Heart left ventricle (tissue), 16 donors: ENCODE measurements at regions not wholly inside any gene's neighbourhood (a gene's known extent, or its start where the extent isn't known, plus 50 kb on each side); places are given as distances from the start of the nearest gene placed in this dataset.

Experiments
- ATAC-seq, 4 donors: fragments of 200-7000 bp; cut with Tn5 transposase; one replicate each; pipeline ENCODE4 v1.9.1; 2020 to 2022; ENCODE audit warnings: moderate library complexity in 4 of 4, mild to moderate bottlenecking in 3 of 4, moderate number of reproducible peaks in 1 of 4
- DNase-seq, 5 donors: peaks; one replicate each; pipeline ENCODE4 v3.0.0-alpha.2; 2020
- H3K27ac ChIP-seq, 12 donors: fragments of 200-600 bp; sonication (generic) in 4 of 12; one replicate each; pipeline versions ENCODE4 v1.5.0 to v1.8.0; 2016 to 2022; ENCODE audit warnings: mild to moderate bottlenecking in 2 of 12
- H3K27me3 ChIP-seq, 9 donors: fragments of 200-600 bp; sonication (generic) in 2 of 9; one replicate each; pipeline versions ENCODE4 v1.5.1 to v1.8.0; 2016 to 2022; ENCODE audit warnings: mild to moderate bottlenecking in 3 of 9
- H3K36me3 ChIP-seq, 9 donors: fragments of 200-600 bp; sonication (generic) in 2 of 9; one replicate each; pipeline versions ENCODE4 v1.5.0 to v1.8.0; 2018 to 2022; ENCODE audit warnings: mild to moderate bottlenecking in 2 of 9
- H3K4me1 ChIP-seq, 12 donors: fragments of 200-600 bp; sonication (generic) in 4 of 12; one replicate each; pipeline versions ENCODE4 v1.5.0 to v1.8.0; 2016 to 2022; ENCODE audit warnings: mild to moderate bottlenecking in 3 of 12
- H3K4me3 ChIP-seq, 12 donors: fragments of 200-600 bp; sonication (generic) in 4 of 12; one replicate each; pipeline versions ENCODE4 v1.5.0 to v1.8.0; 2017 to 2022; ENCODE audit warnings: mild to moderate bottlenecking in 9 of 12, moderate library complexity in 4 of 12
- H3K9me3 ChIP-seq, 12 donors: fragments of 200-600 bp; sonication (generic) in 4 of 12; one replicate each; pipeline versions ENCODE4 v1.5.0 to v1.8.0; 2016 to 2022; ENCODE audit warnings: mild to moderate bottlenecking in 1 of 12
- POLR2A ChIP-seq, 2 donors: fragments of 450-650 bp; IDR thresholded peaks; one replicate each; pipeline ENCODE4 v1.6.1; 2017; ENCODE audit warnings: antibody characterized with exemption in 2 of 2, mild to moderate bottlenecking in 2 of 2, moderate library complexity in 2 of 2
- WGBS, 4 donors: extraction: QIAGEN DNeasy Blood & Tissue Kit in 2 of 4; methylation state at CpG; one replicate each; pipeline versions ENCODE4 v1.1.5 to v1.1.7; 2013 to 2018; 5-methylcytosine and 5-hydroxymethylcytosine counted together
- intact Hi-C, 10 donors: fragments of 100-400 bp; cut with DNase I; formaldehyde crosslinking; loops; one replicate each; pipeline versions ENCODE4 v1.11.1 to v1.14.2; 2022
- TF ChIP-seq, protein P1 (sequence below), 12 donors: fragments of 200-600 bp; sonication (generic) in 4 of 12; IDR thresholded peaks; one replicate each; pipeline versions ENCODE4 v1.5.0 to v1.8.0; 2018 to 2022; ENCODE audit warnings: antibody characterized with exemption in 12 of 12, mild to moderate bottlenecking in 5 of 12
- donor health status: ischemic (EF 13 %, LVEDD 7.1; RV severe dilation, severe dysfunction).
- donor health status: healthy with polysubstance abuse.
- donor health status: DM: no; HTN: yes; CAD: no.
- donor health status: DM: no; HTN: no; CAD: no.
- donor health status: ischemic (EF 25% LVEDD 6.9; RV normal size, moderate dysfunction).
- donor health status: ischemic (EF 25% LVEDD 5.7; RV mildly dilated, moderate dysfunction).
- donor health status: healthy.
- donor health status: DM: yes; HTN: yes; CAD: no.
- donor health status: ischemic (EF 35%, LVEDD 5.7; RV mildly dilated, moderate dysfunction).
- donor health status: nonischemic (EF 11% LVEDD 7.7; RV severe dilation, severe dysfunction).
- donor health status: DM: yes; HTN: yes; CAD: no.
- donor health status: PGD.
- donor health status: ischemic (EF 29% LVEDD 5.4; RV normal size, mild dysfunction).
- donor health status: nonischemic (EF 23%, LVEDD 6.1; RV moderate dilation, normal function).

DNA sequence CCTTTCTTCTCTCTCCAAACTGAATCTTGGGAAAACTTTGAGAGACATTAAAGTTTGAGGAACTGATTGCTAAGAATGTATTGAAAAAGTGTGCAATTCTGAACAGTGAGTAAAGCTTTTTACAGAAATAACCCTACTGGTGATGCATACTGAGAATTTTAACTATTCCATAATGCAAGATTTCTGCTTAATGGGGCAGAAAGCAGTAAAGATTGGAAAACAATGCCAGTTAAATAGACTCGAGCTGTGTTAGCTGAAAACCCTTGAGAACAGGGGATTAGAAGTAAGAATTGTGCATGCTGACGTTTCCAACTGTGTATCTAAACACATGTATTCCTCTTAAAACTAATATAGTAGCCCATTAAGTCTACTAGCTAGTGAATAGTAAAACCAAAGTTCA, 1500.2 kb upstream of the PRMT6 start:
- H3K27ac ChIP-seq: no peak overlapping the region
- no peak for DNase-seq
- H3K9me3 ChIP-seq: peaks cover 0 to 14% (median 0%) of the 10 kb centered on the region in 12 donors
- no peaks in the 10 kb centered on the region for H3K36me3 ChIP-seq
- no peaks in the 10 kb centered on the region for H3K4me1 ChIP-seq
- intact Hi-C loops: no loop called here
- WGBS, 4 donors: 44 to 59% (median 48%) methylated on average over 2 of the region's 2 CpGs
- no peaks in the 10 kb centered on the region for H3K27me3 ChIP-seq
- TF ChIP-seq POLR2A (IDR thresholded peaks at IDR 0.05): no peak
- TF ChIP-seq, protein P1, sequence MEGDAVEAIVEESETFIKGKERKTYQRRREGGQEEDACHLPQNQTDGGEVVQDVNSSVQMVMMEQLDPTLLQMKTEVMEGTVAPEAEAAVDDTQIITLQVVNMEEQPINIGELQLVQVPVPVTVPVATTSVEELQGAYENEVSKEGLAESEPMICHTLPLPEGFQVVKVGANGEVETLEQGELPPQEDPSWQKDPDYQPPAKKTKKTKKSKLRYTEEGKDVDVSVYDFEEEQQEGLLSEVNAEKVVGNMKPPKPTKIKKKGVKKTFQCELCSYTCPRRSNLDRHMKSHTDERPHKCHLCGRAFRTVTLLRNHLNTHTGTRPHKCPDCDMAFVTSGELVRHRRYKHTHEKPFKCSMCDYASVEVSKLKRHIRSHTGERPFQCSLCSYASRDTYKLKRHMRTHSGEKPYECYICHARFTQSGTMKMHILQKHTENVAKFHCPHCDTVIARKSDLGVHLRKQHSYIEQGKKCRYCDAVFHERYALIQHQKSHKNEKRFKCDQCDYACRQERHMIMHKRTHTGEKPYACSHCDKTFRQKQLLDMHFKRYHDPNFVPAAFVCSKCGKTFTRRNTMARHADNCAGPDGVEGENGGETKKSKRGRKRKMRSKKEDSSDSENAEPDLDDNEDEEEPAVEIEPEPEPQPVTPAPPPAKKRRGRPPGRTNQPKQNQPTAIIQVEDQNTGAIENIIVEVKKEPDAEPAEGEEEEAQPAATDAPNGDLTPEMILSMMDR (IDR thresholded peaks at IDR 0.05): no peak
- no peak overlapping the region for H3K4me3 ChIP-seq
- no peak for ATAC-seq

DNA sequence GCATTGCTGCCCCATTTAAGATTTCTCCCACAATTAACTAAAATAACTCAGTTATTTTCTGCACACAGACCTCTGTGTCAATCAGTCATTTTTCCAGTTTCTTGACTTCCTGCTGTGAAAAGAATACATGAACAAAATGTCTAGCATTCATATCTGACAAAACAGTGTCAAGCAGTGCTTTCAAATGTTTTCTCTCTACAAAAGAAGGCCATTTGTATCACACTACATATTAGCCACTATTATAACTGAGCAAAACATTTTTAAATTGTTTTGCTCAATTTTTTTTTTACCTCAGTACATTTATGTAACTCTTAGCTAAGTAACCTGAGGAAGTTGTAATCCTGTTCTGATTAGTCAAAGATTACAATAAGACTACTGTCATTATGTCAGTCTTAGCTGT, 1498.5 kb upstream of the PRMT6 start:
- Histone ChIP-seq H3K27me3 (no peaks in the 10 kb centered on the region), H3K27ac (no peak overlapping the region), H3K9me3 (peaks cover 0 to 17% (median under 1%) of the 10 kb centered on the region in 12 donors), H3K4me3 (no peak overlapping the region), H3K4me1 (no peaks in the 10 kb centered on the region), H3K36me3 (no peaks in the 10 kb centered on the region)
- intact Hi-C loops: no loop called here
- no peak for TF ChIP-seq POLR2A (IDR thresholded peaks at IDR 0.05)
- TF ChIP-seq, protein P1 (IDR thresholded peaks at IDR 0.05): no peak
- ATAC-seq (no peak), DNase-seq (no peak)

GRCh38 chr1:105565006-105565405, 1491.5 kb upstream of the PRMT6 start:
- DNase-seq (no peak), ATAC-seq (no peak)
- Histone ChIP-seq H3K36me3 (no peaks in the 10 kb centered on the region), H3K27ac (no peak overlapping the region), H3K4me3 (no peak overlapping the region), H3K4me1 (no peaks in the 10 kb centered on the region), H3K9me3 (peaks cover 0 to 19% (median 2%) of the 10 kb centered on the region in 12 donors), H3K27me3 (no peaks in the 10 kb centered on the region)
- TF ChIP-seq, protein P1 (IDR thresholded peaks at IDR 0.05): no peak
- TF ChIP-seq POLR2A (IDR thresholded peaks at IDR 0.05): no peak
- intact Hi-C loops: no loop called here
- 41 to 46% (median 42%) methylated on average over 2 of the region's 2 CpGs for WGBS, 4 donors

- peaks cover 0 to 19% (median 0%) of the 10 kb centered on the region in 12 donors for H3K9me3 ChIP-seq
- H3K4me3 ChIP-seq: no peak overlapping the region
- ATAC-seq: no peak
- no peaks in the 10 kb centered on the region for H3K27me3 ChIP-seq
- no peaks in the 10 kb centered on the region for H3K36me3 ChIP-seq
- intact Hi-C loops: no loop called here
- no peak for TF ChIP-seq POLR2A (IDR thresholded peaks at IDR 0.05)
- TF ChIP-seq, protein P1 (IDR thresholded peaks at IDR 0.05): no peak
- no peak for DNase-seq
- 13 to 42% (median 36%) methylated on average over 2 of the region's 2 CpGs for WGBS, 4 donors
- H3K27ac ChIP-seq: no peak overlapping the region
- no peaks in the 10 kb centered on the region for H3K4me1 ChIP-seq
Observed at GRCh38 chr1:105585791-105586190, 1470.7 kb upstream of the PRMT6 start.
